ENCODE measurements at regions not wholly inside any gene's neighbourhood (a gene's known extent, or its start where the extent isn't known, plus 50 kb on each side); places are given as distances from the start of the nearest gene placed in this dataset.

GRCh38 chr10:45553613-45554012 lies 119.0 kb downstream of the ZFAND4 start:
- Histone ChIP-seq H4K5ac (ENCODE audit: insufficient read length, low read depth, low read length) (no peak overlapping the region), H4K20me1 (ENCODE audit: control insufficient read depth, insufficient read depth, insufficient read length) (no peaks in the 10 kb centered on the region), H3T11ph (ENCODE audit: low read length) (no peak overlapping the region), H3K4me1 (ENCODE audit: insufficient read depth, low read length) (peaks cover 2% of the 10 kb centered on the region), H3K14ac (ENCODE audit: insufficient read depth, low read length) (no peak overlapping the region), H4K91ac (ENCODE audit: insufficient read length, low read depth, low read length) (no peak overlapping the region), H3K27ac (ENCODE audit: insufficient read length, low read depth, low read length) (no peak overlapping the region), H2BK120ac (ENCODE audit: low read depth, low read length, poor library complexity, severe bottlenecking) (no peak overlapping the region), H2BK20ac (ENCODE audit: low read depth, low read length, poor library complexity, severe bottlenecking) (no peak overlapping the region), H3K56ac (ENCODE audit: insufficient read length, low read depth, low read length) (no peak overlapping the region), H4K8ac (replicated peaks; ENCODE audit: insufficient read length, low read depth, low read length) (no peak overlapping the region), H3K9ac (ENCODE audit: extremely low read depth, insufficient read length, low read length) (no peak overlapping the region), H2BK15ac (ENCODE audit: low read depth, low read length) (no peak overlapping the region), H3K4me2 (ENCODE audit: insufficient read depth, insufficient read length, low read length) (no peak overlapping the region), H3K23ac (ENCODE audit: insufficient read length, low read depth, low read length) (no peak overlapping the region), H2AFZ (ENCODE audit: low read length) (no peak overlapping the region), H2BK5ac (ENCODE audit: insufficient read length, low read length) (no peak overlapping the region), H3K79me1 (ENCODE audit: insufficient read depth, low read depth, low read length, poor library complexity, severe bottlenecking) (no peaks in the 10 kb centered on the region), H3K27me3 (ENCODE audit: insufficient read depth, low read length) (no peaks in the 10 kb centered on the region), H2BK12ac (ENCODE audit: insufficient read length, low read depth, low read length) (no peak overlapping the region), H3K4ac (ENCODE audit: low read depth, low read length) (no peak overlapping the region), H2AK5ac (ENCODE audit: insufficient read length, low read length) (no peak overlapping the region), H3K18ac (ENCODE audit: insufficient read length, low read depth, low read length) (no peak overlapping the region), H3K79me2 (ENCODE audit: insufficient read depth, low read length) (no peaks in the 10 kb centered on the region), H3K23me2 (ENCODE audit: insufficient read length, low read depth, low read length, poor library complexity, severe bottlenecking) (no peaks in the 10 kb centered on the region), H3K9me3 (ENCODE audit: control insufficient read depth, low read depth, low read length) (no peaks in the 10 kb centered on the region)
- no peaks in the 10 kb centered on the region for H3K9me3 Mint-ChIP-seq
- peaks cover 11 to 13% of the 10 kb centered on the region in 2 experiments for H3K4me1 Mint-ChIP-seq
- TF ChIP-seq CTCF (conservative IDR thresholded peaks at IDR 0.05), result no peak
- no peak overlapping the region for H3K27ac Mint-ChIP-seq
- peaks cover 0 to 3% (median 0%) of the 10 kb centered on the region in 3 experiments; a peak in 1 of 7 replicates for H3K36me3 Mint-ChIP-seq (ENCODE audit: insufficient read depth in 1 of 3, low read depth in 3 of 3)
- no peak for DNase-seq
- no peak overlapping the region for H3K4me3 Mint-ChIP-seq
- no peaks in the 10 kb centered on the region; the same call in 1 of the 2 replicates for H3K27me3 Mint-ChIP-seq (ENCODE audit: low read depth)
- WGBS (ENCODE audit: extremely low coverage, insufficient read length, low lambda C conversion rate), result no CpG with 5 or more reads among the region's 2 CpGs
